Prostate gland (tissue), 2 donors: ENCODE measurements at regions not wholly inside any gene's neighbourhood (a gene's known extent, or its start where the extent isn't known, plus 50 kb on each side); places are given as distances from the start of the nearest gene placed in this dataset.
"Not testable (repeated sequence)": the region's sequence is repeated elsewhere in the genome, so short reads cannot be mapped to it uniquely, and the experiment has no call there.

Source experiments
- DNase-seq: peaks from one replicate; pipeline ENCODE4 v3.0.0-alpha.2; 2019; ENCODE audit warnings: low spot score
- H3K27ac ChIP-seq, 2 donors: fragments of 200-600 bp; sonication (generic); 2 replicates each; pipeline ENCODE4 v1.5.1; 2017 to 2019
- H3K27me3 ChIP-seq: fragments of 200-600 bp; sonication (generic); replicated peaks from 2 replicates; pipeline ENCODE4 v1.5.1; 2019; ENCODE audit not compliant: insufficient read depth
- H3K36me3 ChIP-seq, 2 donors: fragments of 200-600 bp; sonication (generic); 1 replicate in 1 of 2; 2 replicates in 1 of 2; pipeline versions ENCODE4 v1.5.1 to v1.8.1; 2017 to 2019
- H3K4me1 ChIP-seq: fragments of 200-600 bp; sonication (generic); replicated peaks from 2 replicates; pipeline ENCODE4 v1.5.1; 2019
- H3K4me3 ChIP-seq, 2 donors: fragments of 200-600 bp; sonication (generic); 2 replicates each; pipeline ENCODE4 v1.5.1; 2017 to 2019
- H3K9me3 ChIP-seq: fragments of 200-600 bp; sonication (generic); 2 replicates; pipeline ENCODE4 v1.5.1; 2017
- CTCF ChIP-seq, 4 experiments: fragments of 200-600 bp in 2 of 4; fragments of 450-650 bp in 2 of 4; sonication (generic) in 2 of 4; IDR thresholded peaks; 1 replicate in 3 of 4; 2 replicates in 1 of 4; pipeline ENCODE4 v1.5.1; 2016 to 2019; ENCODE audit warnings: antibody characterized with exemption in 4 of 4, mild to moderate bottlenecking in 2 of 4, moderate library complexity in 2 of 4
- POLR2A ChIP-seq: fragments of 450-650 bp; IDR thresholded peaks from one replicate; pipeline ENCODE4 v1.6.1; 2016; ENCODE audit warnings: antibody characterized with exemption, mild to moderate bottlenecking
- POLR2AphosphoS5 ChIP-seq: sonication (generic); formaldehyde crosslinking; IDR thresholded peaks from one replicate; pipeline ENCODE4 v1.6.1; 2017; ENCODE audit warnings: antibody characterized with exemption
- WGBS: methylation state at CpG from one replicate; pipeline ENCODE4 v1.1.5; 2018; 5-methylcytosine and 5-hydroxymethylcytosine counted together
- intact Hi-C: fragments of 100-400 bp; cut with DNase I; formaldehyde crosslinking; loops from one replicate; pipeline ENCODE4 v1.14.2; 2022

DNA sequence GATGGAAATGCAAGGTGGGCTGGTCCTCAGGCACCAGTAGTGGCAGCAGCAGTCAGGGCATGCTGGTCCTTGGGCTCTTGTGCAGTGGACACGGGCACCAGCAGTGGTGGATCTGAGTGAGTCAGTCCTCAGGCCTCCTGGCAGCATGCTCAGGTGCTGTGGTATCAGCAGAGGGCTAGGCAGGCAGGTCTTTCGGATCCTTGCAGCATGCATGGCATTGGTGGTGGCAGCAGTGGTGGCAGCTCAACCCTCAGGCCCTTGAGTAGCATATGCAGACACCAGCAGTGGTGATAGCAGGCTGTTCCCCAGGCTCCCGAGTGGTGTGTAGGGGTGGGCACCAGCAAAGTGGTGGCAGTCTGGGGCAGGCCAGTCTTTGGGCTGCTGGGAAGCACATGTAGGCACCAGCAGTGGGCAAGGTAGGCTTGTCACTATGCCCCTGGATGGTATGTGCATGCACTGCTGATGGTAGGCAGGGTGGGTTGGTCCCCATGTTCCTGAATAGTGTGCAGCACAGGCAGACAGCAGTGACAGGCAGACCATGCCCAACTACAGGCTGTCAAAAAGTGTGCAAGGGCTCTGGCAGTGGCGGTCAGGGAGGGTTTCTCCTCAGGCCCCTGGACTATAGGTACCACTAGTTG is 606.0 kb downstream of the ADCYAP1 start:
- Histone ChIP-seq H3K9me3 (no peaks in the 10 kb centered on the region), H3K4me3 (no peak overlapping the region), H3K27me3 (no peaks in the 10 kb centered on the region), H3K27ac (no peak overlapping the region), H3K4me1 (no peaks in the 10 kb centered on the region), H3K36me3 (no peaks in the 10 kb centered on the region)
- WGBS, result 98% methylated on average over 4 of the region's 4 CpGs
- intact Hi-C loops, result no loop called here
- DNase-seq, result no peak
- TF ChIP-seq POLR2AphosphoS5 (no peak), CTCF (IDR thresholded peaks at IDR 0.05) (no peak), POLR2A (no peak)

GRCh38 chr18:1511619-1512311 is 607.1 kb downstream of the ADCYAP1 start:
- intact Hi-C loops, result no loop called here
- H3K4me1 ChIP-seq, result no peaks in the 10 kb centered on the region
- TF ChIP-seq CTCF (IDR thresholded peaks at IDR 0.05) (no peak), POLR2AphosphoS5 (no peak), POLR2A (no peak)
- DNase-seq, result no peak
- WGBS, result 57% methylated on average over 7 of the region's 7 CpGs
- no peaks in the 10 kb centered on the region for H3K27me3 ChIP-seq
- H3K36me3 ChIP-seq, result no peaks in the 10 kb centered on the region
- H3K4me3 ChIP-seq, result no peak overlapping the region
- H3K9me3 ChIP-seq, result no peaks in the 10 kb centered on the region
- H3K27ac ChIP-seq, result no peak overlapping the region

- Histone ChIP-seq H3K27me3 (no peaks in the 10 kb centered on the region), H3K4me3 (no peak overlapping the region), H3K4me1 (no peaks in the 10 kb centered on the region), H3K27ac (no peak overlapping the region), H3K36me3 (no peaks in the 10 kb centered on the region), H3K9me3 (no peaks in the 10 kb centered on the region)
- intact Hi-C loops, result no loop called here
- TF ChIP-seq POLR2A (no peak), CTCF (IDR thresholded peaks at IDR 0.05) (no peak), POLR2AphosphoS5 (no peak)
- DNase-seq, result no peak
- 43% methylated on average over 1 of the region's 1 CpG for WGBS
These were observed 608.8 kb downstream of the ADCYAP1 start for GRCh38 chr18:1513519-1513918.

DNA sequence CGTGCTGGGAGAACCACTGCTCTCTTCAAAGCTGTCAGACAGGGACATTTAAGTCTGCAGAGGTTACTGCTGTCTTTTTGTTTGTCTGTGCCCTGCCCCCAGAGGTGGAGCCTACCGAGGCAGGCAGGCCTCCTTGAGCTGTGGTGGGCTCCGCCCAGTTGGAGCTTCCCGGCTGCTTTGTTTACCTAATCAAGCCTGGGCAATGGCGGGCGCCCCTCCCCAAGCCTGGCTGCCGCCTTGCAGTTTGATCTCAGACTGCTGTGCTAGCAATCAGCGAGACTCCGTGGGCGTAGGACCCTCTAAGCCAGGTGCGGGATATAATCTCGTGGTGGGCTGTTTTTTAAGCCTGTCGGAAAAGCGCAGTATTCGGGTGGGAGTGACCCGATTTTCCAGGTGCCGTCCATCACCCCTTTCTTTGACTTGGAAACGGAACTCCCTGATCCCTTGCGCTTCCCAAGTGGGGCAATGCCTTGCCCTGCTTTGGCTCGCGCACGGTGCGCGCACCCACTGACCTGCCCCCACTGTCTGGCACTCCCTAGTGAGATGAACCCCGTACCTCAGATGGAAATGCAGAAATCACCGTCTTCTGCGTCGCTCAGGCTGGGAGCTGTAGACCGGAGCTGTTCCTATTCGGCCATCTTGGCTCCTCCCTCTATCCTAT is 617.0 kb downstream of the ADCYAP1 start:
- intact Hi-C loops, H3K4me1 ChIP-seq, H3K27ac ChIP-seq, H3K36me3 ChIP-seq, H3K4me3 ChIP-seq, H3K9me3 ChIP-seq, H3K27me3 ChIP-seq, DNase-seq: not testable (repeated sequence)
- 77% methylated on average over 28 of the region's 30 CpGs for WGBS

DNA sequence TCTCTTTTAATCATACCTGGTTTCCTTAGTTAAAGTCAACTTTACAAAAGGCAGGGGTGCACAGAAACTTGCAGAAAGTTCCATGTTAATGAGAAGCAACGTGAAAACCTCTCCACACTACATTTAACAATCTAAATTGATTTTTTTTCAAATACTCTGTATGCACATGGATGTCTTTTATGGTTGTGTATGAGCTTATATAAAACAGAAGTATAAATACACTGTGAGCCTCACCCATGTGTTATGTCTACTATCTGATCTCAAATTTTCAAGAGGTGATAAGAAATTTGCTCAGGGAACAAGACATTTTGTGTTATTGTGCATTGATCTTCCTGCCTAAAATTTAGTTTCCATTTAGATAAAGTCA is 617.6 kb downstream of the ADCYAP1 start:
- Histone ChIP-seq H3K27me3 (no peaks in the 10 kb centered on the region), H3K4me1 (no peaks in the 10 kb centered on the region), H3K36me3 (no peaks in the 10 kb centered on the region), H3K27ac (no peak overlapping the region), H3K9me3 (no peaks in the 10 kb centered on the region), H3K4me3 (no peak overlapping the region)
- WGBS, result 68% methylated on average over 1 of the region's 1 CpG
- DNase-seq, result no peak
- TF ChIP-seq CTCF (IDR thresholded peaks at IDR 0.05) (no peak), POLR2A (no peak), POLR2AphosphoS5 (no peak)
- intact Hi-C loops, result no loop called here
